ENCODE measurements at regions not wholly inside any gene's neighbourhood (a gene's known extent, or its start where the extent isn't known, plus 50 kb on each side); places are given as distances from the start of the nearest gene placed in this dataset.

DNA sequence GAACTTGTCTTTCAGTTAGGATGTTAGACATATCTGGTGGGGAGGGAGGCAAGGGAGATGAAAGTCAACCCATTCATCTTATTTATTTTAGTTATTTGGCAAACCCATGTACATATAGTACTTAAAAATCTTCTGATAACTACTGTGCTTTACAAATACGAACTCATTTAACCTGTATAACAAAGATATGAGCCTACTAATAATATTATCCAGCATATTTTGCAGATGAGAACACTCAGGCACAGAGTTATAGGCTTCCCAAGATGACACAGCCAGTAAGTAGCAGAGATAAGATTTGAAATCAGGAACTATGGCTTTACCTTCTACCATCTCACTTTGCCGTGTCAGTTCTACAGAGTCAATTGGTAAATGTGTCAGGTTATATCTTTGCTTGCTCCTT lies 262.6 kb upstream of the DOK6 start:
- no peak for TF ChIP-seq POLR2A (IDR thresholded peaks at IDR 0.05; ENCODE audit: extremely low read depth, insufficient read length)
- TF ChIP-seq, protein P1, sequence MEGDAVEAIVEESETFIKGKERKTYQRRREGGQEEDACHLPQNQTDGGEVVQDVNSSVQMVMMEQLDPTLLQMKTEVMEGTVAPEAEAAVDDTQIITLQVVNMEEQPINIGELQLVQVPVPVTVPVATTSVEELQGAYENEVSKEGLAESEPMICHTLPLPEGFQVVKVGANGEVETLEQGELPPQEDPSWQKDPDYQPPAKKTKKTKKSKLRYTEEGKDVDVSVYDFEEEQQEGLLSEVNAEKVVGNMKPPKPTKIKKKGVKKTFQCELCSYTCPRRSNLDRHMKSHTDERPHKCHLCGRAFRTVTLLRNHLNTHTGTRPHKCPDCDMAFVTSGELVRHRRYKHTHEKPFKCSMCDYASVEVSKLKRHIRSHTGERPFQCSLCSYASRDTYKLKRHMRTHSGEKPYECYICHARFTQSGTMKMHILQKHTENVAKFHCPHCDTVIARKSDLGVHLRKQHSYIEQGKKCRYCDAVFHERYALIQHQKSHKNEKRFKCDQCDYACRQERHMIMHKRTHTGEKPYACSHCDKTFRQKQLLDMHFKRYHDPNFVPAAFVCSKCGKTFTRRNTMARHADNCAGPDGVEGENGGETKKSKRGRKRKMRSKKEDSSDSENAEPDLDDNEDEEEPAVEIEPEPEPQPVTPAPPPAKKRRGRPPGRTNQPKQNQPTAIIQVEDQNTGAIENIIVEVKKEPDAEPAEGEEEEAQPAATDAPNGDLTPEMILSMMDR (IDR thresholded peaks at IDR 0.05; ENCODE audit: low read depth, low read length): no peak
- TF ChIP-seq, protein P2, sequence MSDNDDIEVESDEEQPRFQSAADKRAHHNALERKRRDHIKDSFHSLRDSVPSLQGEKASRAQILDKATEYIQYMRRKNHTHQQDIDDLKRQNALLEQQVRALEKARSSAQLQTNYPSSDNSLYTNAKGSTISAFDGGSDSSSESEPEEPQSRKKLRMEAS (IDR thresholded peaks at IDR 0.05; ENCODE audit: low read depth, low read length): no peak
- no peak for TF ChIP-seq MYC (IDR thresholded peaks at IDR 0.05; ENCODE audit: low read depth, low read length)
